ENCODE measurements at regions not wholly inside any gene's neighbourhood (a gene's known extent, or its start where the extent isn't known, plus 50 kb on each side); places are given as distances from the start of the nearest gene placed in this dataset.

GRCh38 chr10:4633776-4634175 lies 192.2 kb upstream of the AKR1E2 start:
- TF ChIP-seq CTCF (IDR thresholded peaks at IDR 0.05), result no peak
- no peak for TF ChIP-seq POLR2A (IDR thresholded peaks at IDR 0.05)
- no peak for TF ChIP-seq POLR2AphosphoS5 (IDR thresholded peaks at IDR 0.05)
- no peak for TF ChIP-seq EP300 (IDR thresholded peaks at IDR 0.05; ENCODE audit: low read depth)
